Activated CD4-positive, alpha-beta T cell treated with anti-CD3 and anti-CD28 coated beads, Interleukin-2, amount 50 U/mL, for 1 hour (primary cell): ENCODE measurements at regions not wholly inside any gene's neighbourhood (a gene's known extent, or its start where the extent isn't known, plus 50 kb on each side); places are given as distances from the start of the nearest gene placed in this dataset.

Experiments used
- DNase-seq: peaks from one replicate; pipeline ENCODE4 v3.0.0-alpha.2; 2020

- peak; percentile 60 for DNase-seq
Observed at GRCh38 chr10:123582084-123582989, 83.8 kb upstream of the GPR26 start.

GRCh38 chr10:123583639-123584418 lies 82.3 kb upstream of the GPR26 start:
- DNase-seq: peak; percentile 8

GRCh38 chr10:123584419-123584775 lies 81.8 kb upstream of the GPR26 start:
- no peak for DNase-seq

GRCh38 chr10:123585477-123586445 lies 80.4 kb upstream of the GPR26 start:
- DNase-seq: no peak

GRCh38 chr10:123587110-123587509 lies 79.0 kb upstream of the GPR26 start:
- DNase-seq: no peak

GRCh38 chr10:123588386-123588914 lies 77.7 kb upstream of the GPR26 start:
- DNase-seq: no peak

GRCh38 chr10:123595661-123596060 lies 70.5 kb upstream of the GPR26 start:
- no peak for DNase-seq

GRCh38 chr10:123597676-123598075 lies 68.5 kb upstream of the GPR26 start:
- no peak for DNase-seq

GRCh38 chr10:123599366-123599849 lies 66.7 kb upstream of the GPR26 start:
- DNase-seq: no peak

- no peak for DNase-seq
Observed at GRCh38 chr10:123600177-123600576, 66.0 kb upstream of the GPR26 start.

- DNase-seq: no peak
Observed at GRCh38 chr10:123603130-123603529, 63.0 kb upstream of the GPR26 start.

- DNase-seq: no peak
Observed at GRCh38 chr10:123604506-123604905, 61.6 kb upstream of the GPR26 start.

GRCh38 chr10:123606006-123606405 lies 60.1 kb upstream of the GPR26 start:
- DNase-seq: no peak

- DNase-seq: no peak
Observed at GRCh38 chr10:123606955-123607354, 59.2 kb upstream of the GPR26 start.

- no peak for DNase-seq
Observed at GRCh38 chr10:123607386-123607785, 58.8 kb upstream of the GPR26 start.

GRCh38 chr10:123608047-123608446 lies 58.1 kb upstream of the GPR26 start:
- DNase-seq: no peak

- DNase-seq: no peak
Observed at GRCh38 chr10:123611243-123611642, 54.9 kb upstream of the GPR26 start.

GRCh38 chr10:123611876-123612275 lies 54.3 kb upstream of the GPR26 start:
- DNase-seq: no peak

GRCh38 chr10:123613346-123613850 lies 52.8 kb upstream of the GPR26 start:
- DNase-seq: no peak

GRCh38 chr10:123614888-123615287 lies 51.3 kb upstream of the GPR26 start:
- peak; percentile 38 for DNase-seq
